ENCODE measurements at regions not wholly inside any gene's neighbourhood (a gene's known extent, or its start where the extent isn't known, plus 50 kb on each side); places are given as distances from the start of the nearest gene placed in this dataset.

DNA sequence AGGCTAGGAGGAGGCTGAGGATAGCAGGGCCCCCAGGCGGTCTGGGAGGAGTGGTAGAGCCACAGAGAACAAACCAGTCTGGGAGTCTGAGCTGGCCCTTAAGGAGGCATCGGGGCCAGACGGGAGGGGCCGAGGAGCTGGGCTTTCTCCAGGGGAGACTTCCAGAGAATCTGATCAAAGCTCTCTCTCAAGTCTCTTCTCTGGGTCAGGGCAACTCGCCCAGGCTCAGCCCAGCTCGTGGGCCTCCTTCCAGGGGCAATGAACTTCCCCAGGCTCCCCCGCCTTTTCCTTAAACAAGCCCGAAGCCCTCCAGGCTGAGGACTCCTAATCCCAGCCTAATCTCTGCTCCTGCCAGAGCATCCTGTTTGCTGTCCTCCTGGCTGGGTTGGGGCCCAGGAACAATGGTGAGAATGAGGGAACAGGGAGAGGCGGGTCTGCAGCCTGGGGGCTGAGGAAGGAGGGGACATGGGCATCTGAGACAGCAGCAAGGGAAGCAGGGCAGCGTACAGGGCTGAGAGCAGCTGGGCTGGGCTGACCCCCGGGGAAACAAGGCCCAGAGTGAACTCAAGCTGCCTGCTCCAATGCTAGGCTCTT, 173.6 kb downstream of the ANKRD60 start:
- H2AFZ ChIP-seq (ENCODE audit: low read length): no peak overlapping the region
- no peaks in the 10 kb centered on the region for H4K20me1 ChIP-seq (ENCODE audit: insufficient read depth, low read length, poor library complexity, severe bottlenecking)
- H3K4me2 ChIP-seq (ENCODE audit: low read depth, low read length, poor library complexity, severe bottlenecking): no peak overlapping the region
- H3K9me2 ChIP-seq (replicated peaks; ENCODE audit: low read depth, low read length): no peaks in the 10 kb centered on the region
- H3K27me3 ChIP-seq (ENCODE audit: insufficient read depth, low read length, poor library complexity, severe bottlenecking): no peaks in the 10 kb centered on the region
- TF ChIP-seq EZH2phosphoT487 (IDR thresholded peaks at IDR 0.05; ENCODE audit: borderline replicate concordance): no peak
- no peak for TF ChIP-seq CTCF (conservative IDR thresholded peaks at IDR 0.05; ENCODE audit: low read length)
- no peak overlapping the region for H3K4me3 ChIP-seq (ENCODE audit: low read length, poor library complexity, severe bottlenecking)
- H3K79me2 ChIP-seq (ENCODE audit: insufficient read depth, low read length): no peaks in the 10 kb centered on the region
- no peaks in the 10 kb centered on the region for H3F3A ChIP-seq (ENCODE audit: low read depth)
- 0 out of 2 replicates have a peak, but pooled peaks cover 5% of the 10 kb centered on the region for H3K9me3 ChIP-seq (ENCODE audit: insufficient read depth, low read depth, low read length)
- no peaks in the 10 kb centered on the region for H3K36me3 ChIP-seq (ENCODE audit: insufficient read depth, low read length)
- no peaks in the 10 kb centered on the region for H3K4me1 ChIP-seq (ENCODE audit: insufficient read depth, low read length, poor library complexity, severe bottlenecking)
- H3K9ac ChIP-seq (ENCODE audit: low read depth, low read length, poor library complexity, severe bottlenecking): no peak overlapping the region

DNA sequence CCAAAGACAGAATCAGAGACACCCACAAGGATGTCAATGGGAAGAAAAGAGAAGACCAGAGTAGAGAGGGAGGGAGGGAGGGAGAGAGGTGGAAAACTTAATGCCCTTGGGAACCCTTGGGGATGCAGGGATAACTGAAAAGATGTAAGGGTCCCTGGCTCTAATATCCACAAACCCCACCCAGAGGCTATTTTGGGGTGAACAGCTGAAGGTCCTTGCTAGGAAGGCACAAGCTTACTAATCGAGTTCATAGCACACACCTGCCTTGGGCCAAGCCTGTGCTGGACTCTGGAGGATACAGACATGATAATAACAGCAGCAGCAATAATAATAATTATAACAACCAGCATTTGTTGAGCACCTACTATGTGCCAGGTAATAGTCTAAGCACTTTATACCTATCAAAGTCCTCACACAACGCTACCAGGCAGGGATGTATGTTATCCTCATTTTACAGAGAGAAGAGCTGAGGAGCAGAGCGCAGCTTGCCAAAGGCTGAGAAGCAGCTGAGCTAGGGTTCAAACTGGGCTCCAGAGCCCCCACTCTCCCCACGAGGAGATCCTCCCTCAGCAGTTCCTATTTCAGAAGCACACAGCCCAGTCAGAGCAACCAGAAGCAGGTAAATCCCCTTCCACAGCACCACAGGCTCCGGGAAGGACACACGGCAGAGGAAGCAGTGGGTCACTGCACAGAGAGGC, 174.2 kb downstream of the ANKRD60 start:
- 0 out of 2 replicates have a peak, but pooled peaks cover 5% of the 10 kb centered on the region for H3K9me3 ChIP-seq (ENCODE audit: insufficient read depth, low read depth, low read length)
- no peaks in the 10 kb centered on the region for H3K9me2 ChIP-seq (replicated peaks; ENCODE audit: low read depth, low read length)
- no peak overlapping the region for H3K4me3 ChIP-seq (ENCODE audit: low read length, poor library complexity, severe bottlenecking)
- H4K20me1 ChIP-seq (ENCODE audit: insufficient read depth, low read length, poor library complexity, severe bottlenecking): no peaks in the 10 kb centered on the region
- TF ChIP-seq EZH2phosphoT487 (IDR thresholded peaks at IDR 0.05; ENCODE audit: borderline replicate concordance) (no peak), CTCF (conservative IDR thresholded peaks at IDR 0.05; ENCODE audit: low read length) (no peak)
- no peaks in the 10 kb centered on the region for H3F3A ChIP-seq (ENCODE audit: low read depth)
- no peaks in the 10 kb centered on the region for H3K4me1 ChIP-seq (ENCODE audit: insufficient read depth, low read length, poor library complexity, severe bottlenecking)
- H3K27me3 ChIP-seq (ENCODE audit: insufficient read depth, low read length, poor library complexity, severe bottlenecking): no peaks in the 10 kb centered on the region
- H3K4me2 ChIP-seq (ENCODE audit: low read depth, low read length, poor library complexity, severe bottlenecking): no peak overlapping the region
- H3K9ac ChIP-seq (ENCODE audit: low read depth, low read length, poor library complexity, severe bottlenecking): no peak overlapping the region
- no peaks in the 10 kb centered on the region for H3K79me2 ChIP-seq (ENCODE audit: insufficient read depth, low read length)
- no peaks in the 10 kb centered on the region for H3K36me3 ChIP-seq (ENCODE audit: insufficient read depth, low read length)
- H2AFZ ChIP-seq (ENCODE audit: low read length): no peak overlapping the region

DNA sequence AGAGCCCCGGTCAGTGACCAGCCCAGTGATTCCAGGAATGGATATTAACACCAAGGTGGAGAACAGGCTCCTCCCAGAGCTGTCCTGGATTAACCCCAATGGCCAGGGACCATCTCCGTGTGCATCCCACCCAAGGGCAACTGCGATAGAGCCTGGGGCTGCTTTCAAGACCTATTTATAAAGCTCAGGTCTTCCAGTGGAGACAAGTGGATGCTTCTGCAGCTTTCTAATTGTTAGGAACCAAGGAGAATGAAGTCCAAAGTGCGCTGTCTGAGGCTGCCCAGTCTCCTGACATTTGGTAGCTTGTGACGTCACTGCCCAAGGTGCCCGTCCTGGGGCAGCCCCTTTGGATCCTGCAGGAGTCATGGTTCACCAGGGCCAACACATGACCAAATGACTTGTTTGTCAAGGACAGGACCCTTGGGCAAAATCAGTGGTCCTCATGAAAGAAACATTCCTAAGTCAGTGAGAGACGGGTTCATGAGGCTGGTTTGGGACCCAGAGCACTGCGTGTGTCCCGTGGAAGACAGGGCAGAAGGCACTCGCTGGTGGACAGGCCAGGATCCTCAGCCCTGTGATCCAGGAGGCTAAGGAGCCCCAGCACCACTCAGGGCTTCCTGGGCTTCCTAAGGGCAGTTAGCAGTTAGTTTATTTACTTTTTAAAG, 174.9 kb downstream of the ANKRD60 start:
- H3K9me2 ChIP-seq (replicated peaks; ENCODE audit: low read depth, low read length): no peaks in the 10 kb centered on the region
- H3K36me3 ChIP-seq (ENCODE audit: insufficient read depth, low read length): no peaks in the 10 kb centered on the region
- H3K27me3 ChIP-seq (ENCODE audit: insufficient read depth, low read length, poor library complexity, severe bottlenecking): no peaks in the 10 kb centered on the region
- H3F3A ChIP-seq (ENCODE audit: low read depth): no peaks in the 10 kb centered on the region
- H3K4me1 ChIP-seq (ENCODE audit: insufficient read depth, low read length, poor library complexity, severe bottlenecking): no peaks in the 10 kb centered on the region
- H4K20me1 ChIP-seq (ENCODE audit: insufficient read depth, low read length, poor library complexity, severe bottlenecking): no peaks in the 10 kb centered on the region
- H3K9ac ChIP-seq (ENCODE audit: low read depth, low read length, poor library complexity, severe bottlenecking): no peak overlapping the region
- H2AFZ ChIP-seq (ENCODE audit: low read length): no peak overlapping the region
- 0 out of 2 replicates have a peak, but pooled peaks cover 5% of the 10 kb centered on the region for H3K9me3 ChIP-seq (ENCODE audit: insufficient read depth, low read depth, low read length)
- H3K4me2 ChIP-seq (ENCODE audit: low read depth, low read length, poor library complexity, severe bottlenecking): no peak overlapping the region
- H3K4me3 ChIP-seq (ENCODE audit: low read length, poor library complexity, severe bottlenecking): no peak overlapping the region
- TF ChIP-seq EZH2phosphoT487 (IDR thresholded peaks at IDR 0.05; ENCODE audit: borderline replicate concordance) (no peak), CTCF (conservative IDR thresholded peaks at IDR 0.05; ENCODE audit: low read length) (no peak)
- no peaks in the 10 kb centered on the region for H3K79me2 ChIP-seq (ENCODE audit: insufficient read depth, low read length)
